Peyer's patch (tissue), 4 donors: ENCODE measurements at regions not wholly inside any gene's neighbourhood (a gene's known extent, or its start where the extent isn't known, plus 50 kb on each side); places are given as distances from the start of the nearest gene placed in this dataset.

Experiments
- DNase-seq, 3 donors: peaks; one replicate each; pipeline ENCODE4 v3.0.0-alpha.2; 2017 to 2019
- H3K27ac ChIP-seq, 4 donors: fragments of 200-600 bp; sonication (generic); one replicate each; pipeline ENCODE4 v1.5.1; 2016 to 2019
- H3K27me3 ChIP-seq, 2 donors: fragments of 200-600 bp; sonication (generic); one replicate each; pipeline ENCODE4 v1.5.1; 2019
- H3K36me3 ChIP-seq, 3 donors: fragments of 200-600 bp; sonication (generic); one replicate each; pipeline ENCODE4 v1.5.1; 2016 to 2019
- H3K4me1 ChIP-seq, 4 donors: fragments of 200-600 bp; sonication (generic); one replicate each; pipeline ENCODE4 v1.5.1; 2016 to 2019
- H3K4me3 ChIP-seq, 4 donors: fragments of 200-600 bp; sonication (generic); 1 replicate in 3 of 4; 2 replicates in 1 of 4; pipeline ENCODE4 v1.5.1; 2016 to 2019; ENCODE audit warnings: mild to moderate bottlenecking in 1 of 4
- H3K9me3 ChIP-seq, 4 donors: fragments of 200-600 bp; sonication (generic); one replicate each; pipeline ENCODE4 v1.5.1; 2016 to 2019; ENCODE audit warnings: mild to moderate bottlenecking in 1 of 4
- POLR2A ChIP-seq, 2 donors: fragments of 450-650 bp; IDR thresholded peaks; one replicate each; pipeline ENCODE4 v1.5.1; 2017; ENCODE audit warnings: antibody characterized with exemption in 2 of 2, mild to moderate bottlenecking in 2 of 2, moderate library complexity in 2 of 2
- TF ChIP-seq, protein P1 (sequence below), 6 experiments: fragments of 450-650 bp in 4 of 6; fragments of 200-600 bp in 2 of 6; sonication (generic) in 1 of 6; IDR thresholded peaks; one replicate each; pipeline ENCODE4 v1.5.1; 2017 to 2019; ENCODE audit warnings: antibody characterized with exemption in 6 of 6, mild to moderate bottlenecking in 3 of 6, moderate library complexity in 1 of 6

GRCh38 chr12:73486256-73486655 lies 1051.4 kb upstream of the ATXN7L3B start:
- TF ChIP-seq, protein P1, sequence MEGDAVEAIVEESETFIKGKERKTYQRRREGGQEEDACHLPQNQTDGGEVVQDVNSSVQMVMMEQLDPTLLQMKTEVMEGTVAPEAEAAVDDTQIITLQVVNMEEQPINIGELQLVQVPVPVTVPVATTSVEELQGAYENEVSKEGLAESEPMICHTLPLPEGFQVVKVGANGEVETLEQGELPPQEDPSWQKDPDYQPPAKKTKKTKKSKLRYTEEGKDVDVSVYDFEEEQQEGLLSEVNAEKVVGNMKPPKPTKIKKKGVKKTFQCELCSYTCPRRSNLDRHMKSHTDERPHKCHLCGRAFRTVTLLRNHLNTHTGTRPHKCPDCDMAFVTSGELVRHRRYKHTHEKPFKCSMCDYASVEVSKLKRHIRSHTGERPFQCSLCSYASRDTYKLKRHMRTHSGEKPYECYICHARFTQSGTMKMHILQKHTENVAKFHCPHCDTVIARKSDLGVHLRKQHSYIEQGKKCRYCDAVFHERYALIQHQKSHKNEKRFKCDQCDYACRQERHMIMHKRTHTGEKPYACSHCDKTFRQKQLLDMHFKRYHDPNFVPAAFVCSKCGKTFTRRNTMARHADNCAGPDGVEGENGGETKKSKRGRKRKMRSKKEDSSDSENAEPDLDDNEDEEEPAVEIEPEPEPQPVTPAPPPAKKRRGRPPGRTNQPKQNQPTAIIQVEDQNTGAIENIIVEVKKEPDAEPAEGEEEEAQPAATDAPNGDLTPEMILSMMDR (IDR thresholded peaks at IDR 0.05), result no peak
- no peak for TF ChIP-seq POLR2A (IDR thresholded peaks at IDR 0.05)

GRCh38 chr12:73506611-73507010 lies 1031.0 kb upstream of the ATXN7L3B start:
- H3K9me3 ChIP-seq, result no peaks in the 10 kb centered on the region
- H3K27ac ChIP-seq, result no peak overlapping the region
- H3K4me3 ChIP-seq, result no peak overlapping the region
- no peak for DNase-seq
- no peaks in the 10 kb centered on the region for H3K4me1 ChIP-seq
- TF ChIP-seq, protein P1 (IDR thresholded peaks at IDR 0.05), result no peak
- TF ChIP-seq POLR2A (IDR thresholded peaks at IDR 0.05), result no peak
- H3K36me3 ChIP-seq, result no peaks in the 10 kb centered on the region
- H3K27me3 ChIP-seq, result no peaks in the 10 kb centered on the region

More at GRCh38 chr12:73486256-73486655, 1051.4 kb upstream of the ATXN7L3B start:
- no peaks in the 10 kb centered on the region for H3K27me3 ChIP-seq
- no peaks in the 10 kb centered on the region for H3K4me1 ChIP-seq
- no peaks in the 10 kb centered on the region for H3K36me3 ChIP-seq
- DNase-seq, result no peak
- no peak overlapping the region for H3K4me3 ChIP-seq
- H3K27ac ChIP-seq, result no peak overlapping the region
- H3K9me3 ChIP-seq, result no peaks in the 10 kb centered on the region

- DNase-seq, result no peak
- H3K27me3 ChIP-seq, result no peaks in the 10 kb centered on the region
- no peaks in the 10 kb centered on the region for H3K36me3 ChIP-seq
- no peak overlapping the region for H3K27ac ChIP-seq
- H3K4me3 ChIP-seq, result no peak overlapping the region
- H3K9me3 ChIP-seq, result no peaks in the 10 kb centered on the region
- H3K4me1 ChIP-seq, result no peaks in the 10 kb centered on the region
- TF ChIP-seq POLR2A (IDR thresholded peaks at IDR 0.05), result no peak
- TF ChIP-seq, protein P1 (IDR thresholded peaks at IDR 0.05), result no peak
Measured at GRCh38 chr12:73514672-73515071, 1023.0 kb upstream of the ATXN7L3B start.

DNA sequence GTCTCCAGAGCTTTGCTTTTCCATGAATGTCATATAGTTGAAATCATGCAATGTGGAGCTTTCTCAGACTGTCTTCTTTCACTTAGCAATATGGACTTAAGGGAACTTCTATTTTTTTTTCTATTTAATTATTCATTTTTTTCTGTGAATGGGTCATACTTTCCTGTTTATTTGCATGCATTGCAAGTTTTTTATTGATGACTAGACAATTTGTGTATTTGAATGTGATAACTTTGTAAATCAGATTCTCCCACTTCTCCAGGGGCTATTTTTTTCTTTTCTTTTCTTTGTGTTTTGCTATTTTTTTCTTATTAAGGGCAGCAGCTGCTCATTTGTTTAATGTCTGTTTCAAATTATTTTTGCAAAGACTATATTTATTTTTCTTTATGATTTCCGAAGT lies 1019.8 kb upstream of the ATXN7L3B start:
- Histone ChIP-seq H3K27me3 (no peaks in the 10 kb centered on the region), H3K4me3 (no peak overlapping the region), H3K36me3 (no peaks in the 10 kb centered on the region), H3K4me1 (no peaks in the 10 kb centered on the region), H3K9me3 (no peaks in the 10 kb centered on the region), H3K27ac (no peak overlapping the region)
- no peak for DNase-seq
- TF ChIP-seq, protein P1 (IDR thresholded peaks at IDR 0.05), result no peak
- no peak for TF ChIP-seq POLR2A (IDR thresholded peaks at IDR 0.05)

GRCh38 chr12:73529231-73529630 lies 1008.4 kb upstream of the ATXN7L3B start:
- Histone ChIP-seq H3K4me1 (no peaks in the 10 kb centered on the region), H3K4me3 (no peak overlapping the region), H3K27ac (no peak overlapping the region), H3K9me3 (no peaks in the 10 kb centered on the region), H3K36me3 (no peaks in the 10 kb centered on the region), H3K27me3 (no peaks in the 10 kb centered on the region)
- DNase-seq, result no peak
- TF ChIP-seq, protein P1 (IDR thresholded peaks at IDR 0.05), result no peak
- TF ChIP-seq POLR2A (IDR thresholded peaks at IDR 0.05), result no peak

- no peaks in the 10 kb centered on the region for H3K27me3 ChIP-seq
- H3K36me3 ChIP-seq, result no peaks in the 10 kb centered on the region
- H3K4me3 ChIP-seq, result no peak overlapping the region
- no peaks in the 10 kb centered on the region for H3K9me3 ChIP-seq
- TF ChIP-seq, protein P1 (IDR thresholded peaks at IDR 0.05), result no peak
- TF ChIP-seq POLR2A (IDR thresholded peaks at IDR 0.05), result no peak
- H3K4me1 ChIP-seq, result no peaks in the 10 kb centered on the region
- DNase-seq, result no peak
- H3K27ac ChIP-seq, result no peak overlapping the region
Measured at GRCh38 chr12:73529954-73530353, 1007.7 kb upstream of the ATXN7L3B start.
